Activated CD4-positive, alpha-beta memory T cell treated with anti-CD3 and anti-CD28 coated beads, Interleukin-2, amount 10 ng/mL, durations not matched to agents 7 days and 5 days (primary cell): ENCODE measurements at regions not wholly inside any gene's neighbourhood (a gene's known extent, or its start where the extent isn't known, plus 50 kb on each side); places are given as distances from the start of the nearest gene placed in this dataset.

Experiments used
- CTCF ChIA-PET: fragments of 350-600 bp; sonication (Branson Sonifier 250); formaldehyde crosslinking; loops from one replicate; lab custom pipeline; 2021; ENCODE audit warnings: antibody characterized with exemption, inconsistent platforms; lab: Charles Lee
- POLR2A ChIA-PET: fragments of 350-600 bp; sonication (Branson Sonifier 250); formaldehyde crosslinking; loops from one replicate; lab custom pipeline; 2021; ENCODE audit warnings: antibody characterized with exemption; lab: Charles Lee
- DNase-seq: peaks from one replicate; pipeline ENCODE4 v3.0.0-alpha.2; 2020
- H3K27ac Mint-ChIP-seq: one replicate; pipeline ENCODE4 v1.8.0; 2021; ENCODE audit warnings: mild to moderate bottlenecking, mixed read lengths
- H3K27me3 Mint-ChIP-seq: one replicate; pipeline ENCODE4 v1.8.0; 2021; ENCODE audit warnings: mixed read lengths
- H3K36me3 Mint-ChIP-seq: one replicate; pipeline ENCODE4 v1.8.0; 2021; ENCODE audit warnings: low read depth, mixed read lengths
- H3K4me1 Mint-ChIP-seq: one replicate; pipeline ENCODE4 v1.8.0; 2021; ENCODE audit warnings: mixed read lengths
- H3K4me3 Mint-ChIP-seq: one replicate; pipeline ENCODE4 v1.8.0; 2021; ENCODE audit warnings: mild to moderate bottlenecking, mixed read lengths
- H3K9me3 Mint-ChIP-seq: one replicate; pipeline ENCODE4 v1.8.0; 2021; ENCODE audit warnings: mixed read lengths

DNA sequence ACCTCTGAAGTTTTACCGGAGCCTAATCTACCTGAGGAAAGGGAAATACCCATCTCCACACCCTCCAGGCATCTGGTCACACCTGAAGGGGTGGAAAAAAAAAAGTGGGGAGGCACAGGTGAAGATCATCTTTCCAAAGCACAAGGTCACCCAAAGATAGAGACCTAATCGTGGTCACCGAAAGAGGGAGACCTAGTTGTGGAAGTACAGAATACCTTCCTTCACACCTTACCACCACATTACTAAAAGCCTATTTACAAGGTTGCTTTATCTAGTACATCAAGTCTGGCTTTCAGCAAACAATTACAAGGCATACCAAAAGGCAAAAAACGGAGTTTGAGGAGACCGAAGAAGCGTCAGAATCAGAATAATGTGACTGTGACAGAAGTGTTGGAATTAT is 110.0 kb upstream of the ARPP21 start:
- H3K27me3 Mint-ChIP-seq, result no peaks in the 10 kb centered on the region

GRCh38 chr3:35537265-35537664 is 102.1 kb upstream of the ARPP21 start:
- Mint-ChIP-seq H3K9me3 (peaks cover 3% of the 10 kb centered on the region), H3K27ac (no peak overlapping the region), H3K4me3 (no peak overlapping the region), H3K27me3 (no peaks in the 10 kb centered on the region), H3K36me3 (no peaks in the 10 kb centered on the region), H3K4me1 (no peaks in the 10 kb centered on the region)
- no peak for DNase-seq
- ChIA-PET POLR2A (no interaction called here), CTCF (no interaction called here)

More for the DNA sequence above, 110.0 kb upstream of the ARPP21 start:
- DNase-seq, result no peak
- no peak overlapping the region for H3K27ac Mint-ChIP-seq
- H3K36me3 Mint-ChIP-seq, result no peaks in the 10 kb centered on the region
- H3K9me3 Mint-ChIP-seq, result no peaks in the 10 kb centered on the region
- ChIA-PET POLR2A (no interaction called here), CTCF (no interaction called here)
- H3K4me1 Mint-ChIP-seq, result no peaks in the 10 kb centered on the region
- no peak overlapping the region for H3K4me3 Mint-ChIP-seq

DNA sequence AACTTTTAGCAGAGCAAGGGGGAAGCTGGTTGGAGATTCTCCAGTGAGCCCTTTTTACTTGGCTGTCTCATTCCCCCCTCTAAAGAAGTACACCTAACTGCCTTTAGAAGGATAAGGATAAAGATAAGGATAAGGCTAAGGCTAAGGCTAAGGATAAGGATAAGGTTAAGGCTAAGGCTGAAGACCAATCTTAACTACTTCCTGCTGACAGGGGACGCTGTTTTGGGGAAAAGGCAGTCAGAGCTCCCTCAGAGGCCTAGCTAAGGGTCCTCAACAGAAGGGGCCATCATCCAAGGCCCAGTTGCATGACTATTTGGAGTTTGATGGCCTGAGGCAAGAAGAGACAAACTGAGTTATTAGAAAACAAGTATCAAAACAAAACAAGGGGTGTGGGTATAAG is 94.3 kb upstream of the ARPP21 start:
- CTCF ChIA-PET, result no interaction called here

GRCh38 chr3:35549690-35550089 is 89.6 kb upstream of the ARPP21 start:
- Mint-ChIP-seq H3K9me3 (peaks cover 12% of the 10 kb centered on the region), H3K27me3 (no peaks in the 10 kb centered on the region), H3K27ac (no peak overlapping the region), H3K36me3 (no peaks in the 10 kb centered on the region), H3K4me3 (no peak overlapping the region), H3K4me1 (no peaks in the 10 kb centered on the region)
- ChIA-PET CTCF (no interaction called here), POLR2A (no interaction called here)
- DNase-seq, result no peak

More for the DNA sequence above, 94.3 kb upstream of the ARPP21 start:
- H3K9me3 Mint-ChIP-seq, result peaks cover 9% of the 10 kb centered on the region
- H3K27me3 Mint-ChIP-seq, result no peaks in the 10 kb centered on the region
- no peak overlapping the region for H3K4me3 Mint-ChIP-seq
- POLR2A ChIA-PET, result no interaction called here
- no peak overlapping the region for H3K27ac Mint-ChIP-seq
- H3K36me3 Mint-ChIP-seq, result no peaks in the 10 kb centered on the region
- no peaks in the 10 kb centered on the region for H3K4me1 Mint-ChIP-seq
- DNase-seq, result no peak

DNA sequence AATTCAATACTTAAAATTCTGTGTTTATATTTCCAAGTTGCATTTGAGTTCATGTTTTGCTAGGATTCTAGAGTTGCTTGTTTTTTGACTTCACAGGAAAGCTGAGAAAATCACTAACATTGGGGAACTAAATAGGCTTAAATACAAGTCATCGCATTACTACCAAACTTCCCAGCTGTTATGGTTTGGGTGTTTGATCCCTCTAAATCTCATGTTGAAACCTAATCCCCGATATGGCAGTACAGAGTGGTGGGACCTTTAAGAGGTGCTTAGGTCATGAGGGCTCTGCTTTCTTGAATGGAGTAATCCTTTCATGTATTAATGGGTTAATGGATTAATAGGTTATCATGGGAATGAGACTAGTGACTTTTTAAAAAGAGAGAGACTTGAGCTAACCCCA is 77.2 kb upstream of the ARPP21 start:
- POLR2A ChIA-PET, result no interaction called here
- peaks cover 1% of the 10 kb centered on the region for H3K9me3 Mint-ChIP-seq
- no peaks in the 10 kb centered on the region for H3K4me1 Mint-ChIP-seq
- no peak overlapping the region for H3K27ac Mint-ChIP-seq
- no peaks in the 10 kb centered on the region for H3K36me3 Mint-ChIP-seq
- CTCF ChIA-PET, result no interaction called here
- no peak overlapping the region for H3K4me3 Mint-ChIP-seq
- H3K27me3 Mint-ChIP-seq, result no peaks in the 10 kb centered on the region
- DNase-seq, result no peak

- ChIA-PET POLR2A (no interaction called here), CTCF (no interaction called here)
- no peaks in the 10 kb centered on the region for H3K27me3 Mint-ChIP-seq
- H3K9me3 Mint-ChIP-seq, result peaks cover 2% of the 10 kb centered on the region
- H3K36me3 Mint-ChIP-seq, result no peaks in the 10 kb centered on the region
- H3K4me1 Mint-ChIP-seq, result no peaks in the 10 kb centered on the region
- no peak overlapping the region for H3K27ac Mint-ChIP-seq
- no peak overlapping the region for H3K4me3 Mint-ChIP-seq
- DNase-seq, result no peak
These were observed 74.3 kb upstream of the ARPP21 start for GRCh38 chr3:35565048-35565447.
